ENCODE measurements at regions not wholly inside any gene's neighbourhood (a gene's known extent, or its start where the extent isn't known, plus 50 kb on each side); places are given as distances from the start of the nearest gene placed in this dataset.

- Histone ChIP-seq H3K27ac (ENCODE audit: low read length) (no peak overlapping the region), H3K9me3 (replicated peaks; ENCODE audit: control insufficient read depth, low read depth, low read length) (no peaks in the 10 kb centered on the region), H3K4me3 (ENCODE audit: low read length) (no peak overlapping the region), H3K36me3 (ENCODE audit: control insufficient read depth, insufficient read depth, low read length) (no peaks in the 10 kb centered on the region), H3K27me3 (ENCODE audit: control insufficient read depth, insufficient read depth, low read length) (no peaks in the 10 kb centered on the region), H3K4me1 (ENCODE audit: control insufficient read depth, insufficient read depth, low read length) (no peaks in the 10 kb centered on the region)
- DNase-seq: no peak
- WGBS (ENCODE audit: insufficient coverage): 57% methylated on average over 2 of the region's 3 CpGs
These were observed 274.3 kb upstream of the FAR2 start for GRCh38 chr12:28874758-28875157.

GRCh38 chr12:28876196-28876798 is 272.8 kb upstream of the FAR2 start:
- Histone ChIP-seq H3K4me1 (ENCODE audit: control insufficient read depth, insufficient read depth, low read length) (no peaks in the 10 kb centered on the region), H3K9me3 (replicated peaks; ENCODE audit: control insufficient read depth, low read depth, low read length) (no peaks in the 10 kb centered on the region), H3K36me3 (ENCODE audit: control insufficient read depth, insufficient read depth, low read length) (no peaks in the 10 kb centered on the region), H3K4me3 (ENCODE audit: low read length) (no peak overlapping the region), H3K27ac (ENCODE audit: low read length) (no peak overlapping the region), H3K27me3 (ENCODE audit: control insufficient read depth, insufficient read depth, low read length) (no peaks in the 10 kb centered on the region)
- peak; percentile 26 for DNase-seq
- no CpG with 5 or more reads among the region's 4 CpGs for WGBS (ENCODE audit: insufficient coverage)

GRCh38 chr12:28877854-28878253 is 271.2 kb upstream of the FAR2 start:
- Histone ChIP-seq H3K9me3 (replicated peaks; ENCODE audit: control insufficient read depth, low read depth, low read length) (no peaks in the 10 kb centered on the region), H3K4me1 (ENCODE audit: control insufficient read depth, insufficient read depth, low read length) (no peaks in the 10 kb centered on the region), H3K27ac (ENCODE audit: low read length) (no peak overlapping the region), H3K4me3 (ENCODE audit: low read length) (no peak overlapping the region), H3K36me3 (ENCODE audit: control insufficient read depth, insufficient read depth, low read length) (no peaks in the 10 kb centered on the region), H3K27me3 (ENCODE audit: control insufficient read depth, insufficient read depth, low read length) (no peaks in the 10 kb centered on the region)
- DNase-seq: no peak
- WGBS (ENCODE audit: insufficient coverage): no CpG with 5 or more reads among the region's 1 CpG

GRCh38 chr12:28878629-28879028 is 270.4 kb upstream of the FAR2 start:
- no peaks in the 10 kb centered on the region for H3K4me1 ChIP-seq (ENCODE audit: control insufficient read depth, insufficient read depth, low read length)
- no CpG with 5 or more reads among the region's 2 CpGs for WGBS (ENCODE audit: insufficient coverage)
- H3K4me3 ChIP-seq (ENCODE audit: low read length): no peak overlapping the region
- no peaks in the 10 kb centered on the region for H3K9me3 ChIP-seq (replicated peaks; ENCODE audit: control insufficient read depth, low read depth, low read length)
- no peak overlapping the region for H3K27ac ChIP-seq (ENCODE audit: low read length)
- no peaks in the 10 kb centered on the region for H3K27me3 ChIP-seq (ENCODE audit: control insufficient read depth, insufficient read depth, low read length)
- DNase-seq: no peak
- no peaks in the 10 kb centered on the region for H3K36me3 ChIP-seq (ENCODE audit: control insufficient read depth, insufficient read depth, low read length)

GRCh38 chr12:28879379-28879778 is 269.7 kb upstream of the FAR2 start:
- Histone ChIP-seq H3K36me3 (ENCODE audit: control insufficient read depth, insufficient read depth, low read length) (no peaks in the 10 kb centered on the region), H3K4me1 (ENCODE audit: control insufficient read depth, insufficient read depth, low read length) (no peaks in the 10 kb centered on the region), H3K27me3 (ENCODE audit: control insufficient read depth, insufficient read depth, low read length) (no peaks in the 10 kb centered on the region), H3K4me3 (ENCODE audit: low read length) (no peak overlapping the region), H3K27ac (ENCODE audit: low read length) (no peak overlapping the region), H3K9me3 (replicated peaks; ENCODE audit: control insufficient read depth, low read depth, low read length) (no peaks in the 10 kb centered on the region)
- 100% methylated on average over 1 of the region's 2 CpGs for WGBS (ENCODE audit: insufficient coverage)
- no peak for DNase-seq

- no CpG with 5 or more reads among the region's 2 CpGs for WGBS (ENCODE audit: insufficient coverage)
These were observed 266.6 kb upstream of the FAR2 start for GRCh38 chr12:28882444-28882843.

GRCh38 chr12:28883406-28883997 is 265.6 kb upstream of the FAR2 start:
- Histone ChIP-seq H3K4me3 (ENCODE audit: low read length) (no peak overlapping the region), H3K4me1 (ENCODE audit: control insufficient read depth, insufficient read depth, low read length) (peaks cover 2% of the 10 kb centered on the region), H3K27me3 (ENCODE audit: control insufficient read depth, insufficient read depth, low read length) (no peaks in the 10 kb centered on the region), H3K36me3 (ENCODE audit: control insufficient read depth, insufficient read depth, low read length) (no peaks in the 10 kb centered on the region), H3K27ac (ENCODE audit: low read length) (no peak overlapping the region), H3K9me3 (replicated peaks; ENCODE audit: control insufficient read depth, low read depth, low read length) (no peaks in the 10 kb centered on the region)
- WGBS (ENCODE audit: insufficient coverage): no CpG with 5 or more reads among the region's 2 CpGs
- no peak for DNase-seq

More at GRCh38 chr12:28882444-28882843, 266.6 kb upstream of the FAR2 start:
- Histone ChIP-seq H3K27me3 (ENCODE audit: control insufficient read depth, insufficient read depth, low read length) (no peaks in the 10 kb centered on the region), H3K27ac (ENCODE audit: low read length) (no peak overlapping the region), H3K9me3 (replicated peaks; ENCODE audit: control insufficient read depth, low read depth, low read length) (no peaks in the 10 kb centered on the region), H3K4me3 (ENCODE audit: low read length) (no peak overlapping the region), H3K36me3 (ENCODE audit: control insufficient read depth, insufficient read depth, low read length) (no peaks in the 10 kb centered on the region), H3K4me1 (ENCODE audit: control insufficient read depth, insufficient read depth, low read length) (peaks cover 2% of the 10 kb centered on the region)
- no peak for DNase-seq

GRCh38 chr12:28884904-28885679 is 264.0 kb upstream of the FAR2 start:
- Histone ChIP-seq H3K27me3 (ENCODE audit: control insufficient read depth, insufficient read depth, low read length) (no peaks in the 10 kb centered on the region), H3K36me3 (ENCODE audit: control insufficient read depth, insufficient read depth, low read length) (no peaks in the 10 kb centered on the region), H3K4me1 (ENCODE audit: control insufficient read depth, insufficient read depth, low read length) (peaks cover 2% of the 10 kb centered on the region), H3K9me3 (replicated peaks; ENCODE audit: control insufficient read depth, low read depth, low read length) (no peaks in the 10 kb centered on the region), H3K4me3 (ENCODE audit: low read length) (no peak overlapping the region), H3K27ac (ENCODE audit: low read length) (peak overlapping the region; percentile 14)
- WGBS (ENCODE audit: insufficient coverage): 10% methylated on average over 2 of the region's 3 CpGs
- peak; percentile 80 for DNase-seq

GRCh38 chr12:28885928-28886327 is 263.1 kb upstream of the FAR2 start:
- H3K27me3 ChIP-seq (ENCODE audit: control insufficient read depth, insufficient read depth, low read length): no peaks in the 10 kb centered on the region
- H3K9me3 ChIP-seq (replicated peaks; ENCODE audit: control insufficient read depth, low read depth, low read length): no peaks in the 10 kb centered on the region
- H3K4me3 ChIP-seq (ENCODE audit: low read length): no peak overlapping the region
- H3K36me3 ChIP-seq (ENCODE audit: control insufficient read depth, insufficient read depth, low read length): no peaks in the 10 kb centered on the region
- H3K27ac ChIP-seq (ENCODE audit: low read length): no peak overlapping the region
- peak; percentile 52 for DNase-seq
- no CpG with 5 or more reads among the region's 2 CpGs for WGBS (ENCODE audit: insufficient coverage)
- peaks cover 2% of the 10 kb centered on the region for H3K4me1 ChIP-seq (ENCODE audit: control insufficient read depth, insufficient read depth, low read length)

- DNase-seq: peak; percentile 78
- H3K4me1 ChIP-seq (ENCODE audit: control insufficient read depth, insufficient read depth, low read length): peaks cover 2% of the 10 kb centered on the region
- no peak overlapping the region for H3K27ac ChIP-seq (ENCODE audit: low read length)
- H3K4me3 ChIP-seq (ENCODE audit: low read length): no peak overlapping the region
- H3K27me3 ChIP-seq (ENCODE audit: control insufficient read depth, insufficient read depth, low read length): no peaks in the 10 kb centered on the region
- no peaks in the 10 kb centered on the region for H3K9me3 ChIP-seq (replicated peaks; ENCODE audit: control insufficient read depth, low read depth, low read length)
- no peaks in the 10 kb centered on the region for H3K36me3 ChIP-seq (ENCODE audit: control insufficient read depth, insufficient read depth, low read length)
These were observed 261.6 kb upstream of the FAR2 start for GRCh38 chr12:28887461-28887990.
